ENCODE measurements at regions not wholly inside any gene's neighbourhood (a gene's known extent, or its start where the extent isn't known, plus 50 kb on each side); places are given as distances from the start of the nearest gene placed in this dataset.

DNA sequence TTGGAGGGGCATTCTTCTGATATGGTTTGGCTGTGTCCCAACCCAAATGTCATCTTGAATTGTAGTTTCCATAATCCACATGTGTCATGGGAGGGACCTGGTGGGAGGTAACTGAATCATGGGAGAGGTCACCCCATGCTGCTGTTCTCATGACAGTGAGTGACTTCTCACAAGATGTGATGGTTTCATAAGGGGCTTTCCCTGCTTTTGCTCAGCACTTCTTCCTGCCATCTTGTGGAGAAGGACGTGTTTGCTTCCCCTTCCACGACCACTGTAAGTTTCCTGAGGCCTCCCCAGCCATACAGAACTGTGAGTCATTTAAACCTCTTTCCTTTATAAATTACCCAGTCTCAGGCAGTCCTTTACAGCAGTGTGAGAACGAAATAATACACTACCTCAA, 382.4 kb downstream of the VRK1 start:
- TF ChIP-seq, protein P1, sequence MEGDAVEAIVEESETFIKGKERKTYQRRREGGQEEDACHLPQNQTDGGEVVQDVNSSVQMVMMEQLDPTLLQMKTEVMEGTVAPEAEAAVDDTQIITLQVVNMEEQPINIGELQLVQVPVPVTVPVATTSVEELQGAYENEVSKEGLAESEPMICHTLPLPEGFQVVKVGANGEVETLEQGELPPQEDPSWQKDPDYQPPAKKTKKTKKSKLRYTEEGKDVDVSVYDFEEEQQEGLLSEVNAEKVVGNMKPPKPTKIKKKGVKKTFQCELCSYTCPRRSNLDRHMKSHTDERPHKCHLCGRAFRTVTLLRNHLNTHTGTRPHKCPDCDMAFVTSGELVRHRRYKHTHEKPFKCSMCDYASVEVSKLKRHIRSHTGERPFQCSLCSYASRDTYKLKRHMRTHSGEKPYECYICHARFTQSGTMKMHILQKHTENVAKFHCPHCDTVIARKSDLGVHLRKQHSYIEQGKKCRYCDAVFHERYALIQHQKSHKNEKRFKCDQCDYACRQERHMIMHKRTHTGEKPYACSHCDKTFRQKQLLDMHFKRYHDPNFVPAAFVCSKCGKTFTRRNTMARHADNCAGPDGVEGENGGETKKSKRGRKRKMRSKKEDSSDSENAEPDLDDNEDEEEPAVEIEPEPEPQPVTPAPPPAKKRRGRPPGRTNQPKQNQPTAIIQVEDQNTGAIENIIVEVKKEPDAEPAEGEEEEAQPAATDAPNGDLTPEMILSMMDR (IDR thresholded peaks at IDR 0.05; ENCODE audit: insufficient read depth, low read length) = no peak
- no peak for TF ChIP-seq POLR2AphosphoS5 (IDR thresholded peaks at IDR 0.05; ENCODE audit: low read depth)
